ENCODE measurements at regions not wholly inside any gene's neighbourhood (a gene's known extent, or its start where the extent isn't known, plus 50 kb on each side); places are given as distances from the start of the nearest gene placed in this dataset.

- peak in 1 of 2 experiments; percentile 12 for DNase-seq
Observed at GRCh38 chr2:158006961-158007719, 94.5 kb upstream of the UPP2 start.

DNA sequence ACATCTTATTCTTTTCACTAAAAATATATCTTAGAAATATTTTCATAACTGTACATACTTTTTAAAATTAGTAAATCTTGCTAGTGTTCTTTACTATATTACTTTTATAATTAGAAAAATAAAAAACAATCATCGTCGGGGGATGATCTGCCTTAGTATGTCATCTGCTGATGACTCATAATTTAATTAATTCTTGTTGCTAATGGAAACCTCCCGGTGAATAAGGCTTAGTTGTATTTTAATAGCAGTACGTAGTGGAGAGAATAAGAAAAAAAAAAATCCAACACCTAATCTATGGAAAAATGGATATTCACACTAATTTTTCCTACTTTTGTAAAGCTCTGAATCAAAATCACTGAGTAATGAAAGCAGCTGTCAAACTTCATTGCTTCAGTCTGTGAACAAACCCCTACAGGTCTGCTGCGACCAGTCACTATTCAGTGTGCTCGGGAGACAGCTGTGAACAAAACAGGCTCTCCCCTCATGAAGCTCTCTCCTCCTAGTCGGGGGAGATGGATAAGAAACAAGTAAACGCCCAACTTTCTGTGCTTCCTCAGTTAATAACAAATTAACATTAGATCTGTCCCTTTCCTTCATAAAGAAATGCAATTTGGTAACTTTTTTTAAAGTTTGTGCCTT lies 97.4 kb upstream of the UPP2 start:
- no peak for DNase-seq

DNA sequence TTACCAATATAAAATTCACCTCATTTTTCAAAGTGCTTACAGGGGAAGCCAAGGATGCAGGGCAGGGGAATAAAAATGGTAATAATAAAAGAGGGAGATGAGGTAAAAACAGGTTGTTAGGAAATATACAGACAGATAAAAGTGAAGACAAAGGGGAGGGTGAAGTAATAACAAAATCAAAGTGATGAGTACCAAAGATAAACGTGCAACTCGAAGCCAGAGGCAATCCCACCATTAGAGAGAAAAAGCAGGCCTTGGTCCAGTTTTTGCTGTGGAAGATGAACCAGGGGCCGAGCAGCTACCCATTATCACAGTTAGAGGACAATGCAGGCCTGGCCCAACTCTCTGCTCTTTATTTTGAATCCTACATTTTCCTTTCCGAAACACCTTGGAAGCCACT lies 99.6 kb upstream of the UPP2 start:
- no peak for DNase-seq

GRCh38 chr2:157996799-157997198 lies 104.9 kb upstream of the UPP2 start:
- no peak for DNase-seq

GRCh38 chr2:157995117-157995516 lies 106.6 kb upstream of the UPP2 start:
- no peak for DNase-seq

- no peak for DNase-seq
Observed at GRCh38 chr2:157991932-157992331, 109.7 kb upstream of the UPP2 start.

DNA sequence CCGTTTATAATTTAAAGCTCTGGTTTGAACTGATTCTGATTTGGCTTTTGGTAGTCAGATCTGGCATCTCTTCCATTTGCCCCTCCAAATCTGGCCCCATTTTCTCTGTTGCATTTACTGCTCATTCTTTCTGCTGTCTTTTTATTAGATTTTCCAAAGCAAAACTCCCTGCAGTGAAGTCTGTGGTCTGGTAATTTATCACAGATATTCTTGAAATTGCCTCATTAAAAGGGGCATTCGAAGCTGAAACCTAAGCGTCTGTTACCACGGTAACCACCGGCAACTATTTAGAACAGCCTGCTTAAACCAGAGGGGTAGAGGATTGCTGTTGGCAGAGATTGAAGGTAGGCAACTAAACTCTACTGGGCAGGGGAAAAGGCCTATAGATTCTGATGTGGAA lies 111.5 kb upstream of the UPP2 start:
- no peak for DNase-seq

GRCh38 chr2:157989227-157989626 lies 112.4 kb upstream of the UPP2 start:
- DNase-seq, result peak in 1 of 2 experiments; percentile 6

DNA sequence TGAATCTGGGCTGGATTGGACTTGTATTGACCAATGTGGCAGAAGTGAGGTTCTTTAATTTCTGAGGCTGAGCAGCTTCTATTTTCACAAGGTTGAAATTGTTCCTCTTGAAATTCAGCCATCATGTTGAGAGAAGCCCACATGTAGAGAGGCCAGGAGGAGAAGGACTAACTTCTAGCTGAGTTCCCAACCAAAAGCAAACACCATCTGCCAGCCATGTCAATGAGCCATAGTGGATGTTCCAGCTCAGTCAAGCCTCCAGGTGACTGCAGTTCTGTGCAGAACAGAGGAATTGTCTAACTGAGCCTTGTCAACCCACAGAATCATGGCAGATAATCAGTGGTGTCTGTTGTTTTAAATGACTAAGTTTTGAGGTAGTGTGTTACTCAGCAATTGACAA lies 110.6 kb upstream of the ACVR1 start:
- no peak for DNase-seq

DNA sequence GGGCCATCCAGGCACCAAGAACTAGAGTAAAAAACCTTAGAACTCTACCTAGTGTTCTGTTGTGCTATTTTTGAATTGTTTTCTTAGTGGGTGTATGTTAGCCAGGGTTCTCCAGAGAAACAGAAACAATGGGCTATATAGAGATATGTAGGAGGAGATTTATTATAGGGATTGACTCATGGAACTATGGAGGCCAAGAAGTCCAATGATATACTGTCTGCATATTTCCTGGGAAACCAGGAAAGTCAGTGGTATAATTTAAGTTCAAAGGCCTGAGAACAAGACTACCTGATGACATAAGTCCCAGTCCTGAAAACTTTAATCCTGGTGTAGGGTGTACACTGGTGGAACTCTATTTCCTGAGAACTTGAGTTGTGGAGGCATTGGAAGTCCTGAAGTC lies 108.7 kb upstream of the ACVR1 start:
- no peak for DNase-seq

DNA sequence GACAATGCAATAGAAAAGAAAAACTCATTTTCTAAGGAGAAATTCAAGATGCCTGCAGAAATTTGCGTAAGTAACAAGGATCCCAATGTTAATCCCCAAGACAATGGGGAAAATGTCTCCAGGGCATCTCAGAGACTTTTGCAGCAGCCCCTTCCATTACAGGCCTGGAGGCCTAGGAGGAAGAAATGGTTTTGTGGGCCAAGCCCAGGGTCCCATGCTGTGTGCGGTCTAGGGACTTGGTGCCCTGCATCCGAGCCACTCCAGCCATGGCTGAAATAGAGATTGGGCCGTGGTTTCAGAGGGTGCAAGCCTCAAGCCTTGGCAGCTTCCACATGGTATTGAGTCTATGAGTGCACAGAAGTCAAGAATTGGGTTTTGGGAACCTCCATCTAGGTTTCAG lies 103.9 kb upstream of the ACVR1 start:
- DNase-seq, result no peak

DNA sequence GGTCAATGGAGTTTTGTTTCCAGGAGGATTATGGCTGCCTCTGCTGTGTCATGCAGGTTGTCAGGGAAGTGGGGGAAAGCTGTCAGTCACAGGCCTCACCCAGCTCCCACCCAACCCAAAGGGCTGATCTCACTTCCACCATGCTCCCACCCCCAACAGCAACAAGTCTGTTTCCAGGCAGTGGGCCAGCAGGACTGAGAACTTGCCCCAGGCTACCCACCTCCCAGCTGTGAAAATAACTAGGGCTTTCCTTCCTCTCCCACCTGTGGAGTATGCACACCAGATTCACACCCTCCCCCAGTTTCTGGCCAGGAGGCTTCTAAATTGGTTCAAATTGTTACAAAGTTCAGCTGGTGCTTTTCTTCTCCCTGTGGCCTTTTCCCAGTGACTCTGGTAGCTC lies 95.6 kb upstream of the ACVR1 start:
- no peak for DNase-seq

DNA sequence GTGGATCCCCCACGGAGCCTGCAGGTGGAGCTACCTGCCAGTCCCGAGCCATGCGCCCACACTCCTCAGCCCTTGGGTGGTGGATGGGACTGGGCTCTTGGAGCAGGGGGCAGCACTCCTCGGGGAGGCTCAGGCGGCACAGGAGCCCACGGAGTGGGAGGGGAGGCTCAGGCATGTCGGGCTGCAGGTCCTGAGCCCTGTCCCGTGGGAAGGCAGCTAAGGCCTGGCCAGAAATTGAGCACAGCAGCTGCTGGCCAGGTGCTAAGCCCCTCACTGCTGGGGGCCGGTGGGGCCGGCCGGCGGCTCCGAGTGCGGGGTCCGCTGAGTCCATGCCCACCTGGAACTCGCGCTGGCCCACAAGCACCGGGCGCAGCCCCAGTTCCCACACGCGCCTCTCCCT lies 91.7 kb upstream of the ACVR1 start:
- no peak for DNase-seq

- DNase-seq, result no peak
Observed at GRCh38 chr2:157959249-157959648, 83.1 kb upstream of the ACVR1 start.

DNA sequence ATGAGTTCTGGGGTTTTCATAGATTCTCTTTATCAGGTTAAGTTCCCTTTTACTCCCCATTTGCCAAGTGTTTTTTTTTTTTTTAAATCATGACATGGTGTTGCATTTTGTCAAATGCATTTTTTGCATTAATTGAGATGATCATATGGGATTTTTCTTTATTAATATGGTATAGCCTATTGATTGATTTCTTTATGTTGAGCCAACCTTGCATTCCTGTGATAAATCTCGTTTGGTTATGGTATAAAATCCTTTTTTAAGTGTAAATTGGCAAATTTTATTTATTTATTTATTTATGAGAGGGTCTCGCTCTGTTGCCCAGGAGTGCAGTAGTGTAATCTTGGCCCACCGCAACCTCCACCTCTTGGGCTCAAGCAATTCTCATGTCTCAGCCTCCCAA lies 81.5 kb upstream of the ACVR1 start:
- DNase-seq, result no peak

- no peak for DNase-seq
Observed at GRCh38 chr2:157952558-157952957, 76.4 kb upstream of the ACVR1 start.

GRCh38 chr2:157948856-157949255 lies 72.7 kb upstream of the ACVR1 start:
- DNase-seq, result no peak

- no peak for DNase-seq
Observed at GRCh38 chr2:157946919-157947557, 70.9 kb upstream of the ACVR1 start.

- DNase-seq, result no peak
Observed at GRCh38 chr2:157940024-157940423, 63.9 kb upstream of the ACVR1 start.

GRCh38 chr2:157938556-157938955 lies 62.4 kb upstream of the ACVR1 start:
- DNase-seq, result no peak

DNA sequence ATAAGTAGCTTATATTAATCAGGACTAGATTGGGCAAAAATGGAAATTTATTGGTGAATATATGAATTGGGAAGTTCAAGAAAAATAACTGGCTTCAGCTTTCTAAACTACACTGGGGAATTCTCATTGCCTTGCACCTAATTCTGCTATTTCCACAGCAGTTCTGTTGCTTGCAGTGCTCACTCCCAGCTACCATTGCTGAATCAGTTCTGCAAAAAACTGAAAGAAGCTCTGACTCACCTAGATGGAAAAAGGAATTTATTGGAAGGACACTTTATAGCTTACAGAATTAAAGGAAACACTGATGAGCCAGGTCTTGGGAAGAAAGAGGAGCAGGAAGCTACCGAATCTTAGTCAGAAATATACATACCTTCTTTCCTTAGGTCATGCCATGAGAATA lies 60.3 kb upstream of the ACVR1 start:
- DNase-seq, result no peak

DNA sequence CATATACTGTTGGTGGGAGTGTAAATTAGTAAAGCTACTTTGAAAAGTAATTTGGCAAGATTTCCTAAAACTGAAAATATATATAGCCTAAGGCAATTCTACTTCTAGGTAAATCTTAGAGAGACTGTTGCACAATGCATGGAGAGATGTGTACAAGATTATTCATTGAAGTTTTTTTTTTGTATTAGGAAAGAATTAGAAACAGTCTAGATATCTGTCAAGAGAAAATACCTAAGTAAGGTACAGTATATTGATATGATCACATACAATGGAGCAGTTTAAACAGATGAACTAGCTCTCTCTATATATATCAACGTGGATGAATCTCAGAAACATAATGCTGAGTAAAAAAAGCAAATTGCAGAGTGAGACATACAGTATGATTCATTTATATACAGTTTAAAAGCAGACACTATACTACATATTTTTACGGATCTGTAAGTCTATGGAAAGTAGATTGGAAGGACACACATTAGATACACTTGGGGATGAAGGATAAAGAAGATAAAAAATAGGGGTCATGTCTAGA lies 59.3 kb upstream of the ACVR1 start:
- no peak for DNase-seq

DNA sequence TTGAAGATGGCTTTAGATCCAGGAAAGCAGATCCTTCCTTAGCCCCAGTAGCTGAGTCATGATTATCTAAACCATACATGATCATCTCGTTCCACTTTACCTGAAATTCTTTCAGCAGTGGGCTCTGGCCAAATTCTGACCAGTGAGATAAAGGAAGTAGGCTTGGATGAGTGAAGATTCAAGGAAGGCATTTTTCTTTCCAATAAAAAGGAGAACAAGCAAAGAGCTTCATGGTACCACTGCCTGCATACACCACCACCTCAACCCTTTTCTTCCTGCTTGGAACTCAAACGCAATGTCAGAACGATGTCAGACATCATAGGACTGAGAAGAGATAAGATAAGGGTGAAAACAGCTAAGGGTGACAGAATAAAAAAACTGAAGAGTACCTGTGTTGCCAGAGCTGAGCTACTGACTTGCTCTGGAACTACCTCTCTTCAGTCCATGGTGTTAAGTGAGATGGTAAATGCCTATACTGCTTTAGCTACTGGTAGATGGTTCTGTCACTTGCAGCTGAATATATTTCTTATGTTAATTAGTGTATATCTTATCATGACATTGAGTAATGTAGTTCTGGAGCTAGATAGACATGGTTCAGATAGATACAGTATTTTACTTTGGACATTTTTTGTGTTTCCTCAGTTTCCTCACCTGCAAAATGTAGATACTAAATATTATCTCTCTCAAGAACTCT lies 58.7 kb upstream of the ACVR1 start:
- no peak for DNase-seq
